Fibroblast of skin of abdomen (primary cell): ENCODE measurements at regions not wholly inside any gene's neighbourhood (a gene's known extent, or its start where the extent isn't known, plus 50 kb on each side); places are given as distances from the start of the nearest gene placed in this dataset.

Source experiments
- DNase-seq: peaks from one replicate; pipeline ENCODE4 v3.0.0-alpha.2; 2013

DNA sequence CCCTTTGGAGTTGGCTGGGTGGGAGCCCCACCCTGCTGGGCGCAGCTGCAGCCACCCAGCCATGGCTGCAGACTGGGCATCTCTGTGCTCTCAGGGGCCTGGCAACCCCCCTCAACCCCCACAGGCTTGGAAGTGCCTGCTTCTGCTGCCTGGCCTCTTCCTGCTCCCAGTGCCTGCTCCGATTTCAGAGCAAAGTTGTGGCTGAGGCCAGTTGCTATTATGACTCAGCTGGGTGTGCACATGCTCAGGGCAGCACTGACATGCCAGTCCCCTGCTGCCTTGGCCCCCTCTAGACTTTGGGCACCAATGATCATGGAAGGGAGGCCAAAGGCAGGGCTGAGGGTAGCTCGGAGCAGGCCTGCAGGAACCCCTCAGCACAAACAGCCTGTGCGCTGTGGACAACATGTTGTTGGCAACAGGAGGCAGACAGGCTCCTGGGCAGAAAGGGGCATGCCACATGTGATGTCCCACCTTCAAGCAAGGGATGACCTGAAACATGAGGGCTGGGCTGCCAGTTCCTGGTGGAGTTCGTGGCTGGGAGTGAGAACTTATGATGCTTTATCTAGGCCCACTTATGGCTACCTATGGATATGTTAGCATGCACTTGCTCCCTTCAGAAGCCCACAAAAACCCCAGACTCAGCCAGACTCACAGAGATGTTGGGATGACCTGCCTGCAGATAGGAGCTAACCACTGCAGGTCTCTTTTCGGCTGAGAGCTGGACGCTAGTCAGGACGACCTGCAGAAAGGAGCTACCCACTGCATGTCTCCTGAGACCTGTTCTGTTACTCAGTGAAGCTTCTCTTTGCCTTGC lies 96.4 kb upstream of the AMOTL1 start:
- no peak for DNase-seq

DNA sequence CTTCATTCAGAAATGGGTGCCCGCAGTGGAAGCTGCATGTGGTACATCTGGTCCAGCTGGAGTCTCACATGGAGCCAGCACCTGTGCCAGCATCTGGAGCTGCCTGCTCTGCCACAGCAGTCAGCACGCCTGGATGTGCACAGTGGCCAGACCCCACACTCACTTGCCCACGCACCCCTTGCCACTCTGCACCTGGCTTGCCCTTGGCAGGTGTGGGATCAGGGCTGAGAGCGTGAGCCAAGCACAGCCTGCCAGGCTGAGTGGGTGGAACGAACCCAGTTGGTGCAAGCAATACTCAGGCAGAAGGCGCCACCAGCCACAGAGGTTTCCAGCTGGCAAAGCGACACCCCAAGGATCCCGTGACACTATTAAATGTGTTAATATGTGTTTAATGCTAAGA lies 95.5 kb upstream of the AMOTL1 start:
- no peak for DNase-seq

DNA sequence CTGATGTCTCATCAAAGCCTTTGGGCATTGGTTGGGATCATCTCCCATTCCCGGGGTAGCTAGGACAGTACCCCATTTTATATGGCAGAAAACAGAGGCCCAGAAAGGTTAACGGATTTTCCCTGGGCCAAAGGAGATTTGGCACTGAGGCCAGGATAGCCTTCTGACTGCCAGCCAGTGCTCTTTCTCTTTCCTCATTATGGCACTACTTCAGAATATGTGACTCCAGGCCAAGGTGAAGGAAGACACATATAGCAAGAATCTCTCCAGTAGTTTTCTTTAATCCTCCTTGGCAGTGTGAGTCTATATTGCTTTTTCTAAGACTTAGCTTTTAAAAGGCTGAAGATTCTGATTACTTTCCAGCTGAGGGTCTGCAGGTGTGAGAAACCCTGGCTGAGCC lies 94.8 kb upstream of the AMOTL1 start:
- DNase-seq: no peak

DNA sequence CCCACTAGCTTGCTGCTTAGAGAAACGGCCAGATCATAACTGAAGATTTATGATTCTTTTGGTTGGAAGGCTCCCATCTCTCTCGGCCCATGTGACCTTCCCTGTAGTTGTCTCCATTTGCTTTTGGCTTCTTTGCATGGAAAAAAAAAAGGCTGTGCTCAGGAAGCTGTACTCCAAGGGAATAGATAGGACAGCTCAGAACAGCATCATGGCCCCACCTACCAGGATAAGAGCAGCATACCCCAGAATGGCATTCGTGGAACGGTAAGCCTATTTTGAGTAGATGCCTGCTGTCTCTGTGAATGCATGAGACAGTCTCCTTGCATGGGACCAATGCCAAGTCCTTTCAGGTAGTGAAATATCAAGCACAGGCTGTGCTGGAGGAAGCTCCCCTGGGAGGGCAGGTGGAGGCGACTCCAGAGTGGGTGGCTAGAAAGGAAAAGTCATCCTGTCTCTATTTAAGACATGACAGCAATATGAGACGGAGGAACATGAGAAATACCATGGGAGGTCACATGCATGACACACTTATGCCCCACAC lies 94.1 kb upstream of the AMOTL1 start:
- no peak for DNase-seq

DNA sequence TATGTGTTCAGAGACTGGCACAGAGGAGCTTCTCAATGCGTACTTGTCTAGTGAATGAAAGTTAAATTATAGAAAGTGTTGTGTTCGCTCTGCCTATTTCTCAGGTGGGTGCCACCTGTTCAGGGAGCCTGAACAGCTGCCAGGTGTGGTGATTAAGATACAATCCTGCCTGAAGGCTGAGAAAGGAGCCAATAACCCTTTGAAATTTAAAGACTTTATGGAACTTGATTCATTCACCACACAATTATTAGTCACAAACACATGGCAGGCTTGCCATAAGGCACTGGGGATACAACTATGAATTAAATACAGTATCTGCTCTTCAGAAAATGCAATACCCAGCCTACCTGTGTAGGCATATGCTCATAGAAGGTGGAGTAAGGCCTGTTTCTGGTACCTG lies 92.9 kb upstream of the AMOTL1 start:
- DNase-seq: no peak

DNA sequence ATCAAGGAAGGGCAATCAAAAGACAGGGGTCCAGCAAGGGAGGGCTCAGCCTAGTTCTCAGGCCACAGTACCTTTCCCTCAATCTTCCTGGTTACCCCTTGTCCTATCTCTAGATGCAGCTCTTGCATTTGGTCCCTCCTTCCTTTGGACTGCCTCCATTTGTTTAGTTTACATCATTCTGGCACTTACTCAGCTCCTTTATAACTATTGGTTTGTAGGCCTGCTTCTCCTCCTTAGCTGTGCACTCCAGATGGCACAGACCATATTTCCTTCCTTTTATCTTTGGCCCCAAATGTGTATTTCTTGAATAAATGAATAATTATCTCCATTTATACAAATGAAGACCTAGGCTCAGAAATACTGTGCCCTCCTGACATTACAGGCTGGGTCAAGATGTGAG lies 92.3 kb upstream of the AMOTL1 start:
- DNase-seq: no peak

DNA sequence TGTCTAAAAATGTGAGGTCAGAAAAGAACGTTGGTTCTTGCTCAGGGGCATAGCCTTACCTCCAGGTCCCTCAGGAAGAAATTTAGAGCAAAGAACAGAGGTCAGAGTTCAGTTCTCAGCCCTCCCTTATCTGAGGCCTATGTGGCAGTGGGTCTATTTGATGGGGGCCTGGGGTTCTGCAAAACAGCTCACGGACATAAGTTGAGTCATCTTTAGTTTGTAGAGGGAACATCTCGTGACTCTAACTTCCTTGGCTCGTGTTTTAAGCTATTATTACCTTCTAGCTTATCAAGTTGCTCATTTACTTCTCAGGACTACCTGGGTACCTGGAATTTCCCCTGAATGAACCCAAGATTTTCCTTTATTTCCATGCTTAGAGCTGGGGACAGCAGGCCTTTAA lies 91.3 kb upstream of the AMOTL1 start:
- DNase-seq: no peak

DNA sequence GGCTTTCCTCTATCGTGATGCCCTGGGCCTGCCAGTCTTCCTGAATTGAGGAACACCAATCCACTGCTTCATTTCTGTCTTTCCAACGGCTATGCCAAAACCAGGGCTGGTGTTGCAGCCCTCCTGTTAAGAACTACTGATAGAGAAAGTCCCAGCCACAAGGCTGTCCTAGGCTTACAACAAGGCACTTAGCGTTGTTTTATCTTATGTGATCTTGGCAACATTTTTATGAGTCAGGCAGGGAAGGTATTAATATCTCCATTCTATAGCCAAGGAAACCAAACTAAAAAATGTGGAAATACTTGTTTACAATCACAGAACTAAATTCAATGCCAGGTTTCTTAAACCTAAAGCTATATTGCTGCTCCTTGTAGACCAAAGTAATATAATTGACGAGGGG lies 89.9 kb upstream of the AMOTL1 start:
- no peak for DNase-seq

DNA sequence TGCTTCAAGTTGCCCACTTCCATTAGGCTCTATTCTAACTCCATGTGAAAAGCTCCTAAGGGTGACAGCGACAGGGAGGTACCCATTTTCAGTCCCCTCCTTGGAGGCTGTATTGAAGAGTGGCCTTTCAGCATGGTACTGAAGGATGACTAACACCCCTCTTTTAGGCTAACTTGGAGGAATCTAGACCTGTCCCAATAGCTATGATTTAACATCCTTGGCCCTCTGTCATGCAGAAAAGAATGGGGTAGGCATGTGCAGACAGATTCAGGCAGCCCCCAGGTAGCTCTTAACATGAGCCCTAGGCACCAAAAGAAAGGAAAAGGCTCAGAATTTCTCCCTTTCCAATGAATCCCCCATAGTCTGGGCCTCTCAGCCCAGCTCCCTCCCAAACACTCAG lies 89.3 kb upstream of the AMOTL1 start:
- DNase-seq: no peak

DNA sequence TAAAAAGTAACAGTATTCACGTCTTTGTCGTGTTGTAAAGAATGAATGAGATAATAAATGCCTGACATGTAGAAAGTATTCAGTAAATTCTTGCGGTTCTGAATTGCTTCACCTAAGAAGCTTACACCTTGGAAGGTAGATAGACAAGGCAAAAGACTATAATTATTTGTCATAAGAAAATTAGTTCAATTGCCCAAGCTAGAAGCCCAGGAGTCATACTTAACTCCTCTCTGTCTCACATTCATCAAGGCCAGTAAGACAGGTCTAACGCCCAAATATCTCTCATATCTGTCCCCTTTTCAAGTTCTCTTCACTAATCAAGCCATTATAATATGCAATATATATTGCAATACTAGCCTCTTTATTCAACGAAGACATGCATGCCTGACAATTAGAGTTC lies 87.7 kb upstream of the AMOTL1 start:
- DNase-seq: no peak

DNA sequence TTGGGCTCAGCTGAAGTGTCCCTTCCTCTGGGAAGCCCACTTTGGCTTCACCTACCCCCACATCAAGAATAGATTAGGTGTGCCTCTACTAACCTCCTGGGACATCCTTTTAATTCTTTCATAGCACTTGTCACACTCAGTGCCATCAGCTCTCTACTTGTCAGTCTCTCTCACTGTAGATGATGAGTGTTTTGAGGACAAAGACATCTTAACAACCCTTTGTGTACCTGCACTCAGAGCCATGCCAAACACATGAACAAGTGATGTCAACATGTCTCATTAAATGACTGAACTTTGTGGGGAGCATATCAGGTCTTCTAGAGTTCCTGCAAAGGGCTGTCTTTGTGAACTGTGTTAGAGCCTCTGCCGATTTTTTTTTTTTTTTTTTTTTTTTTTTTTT lies 87.0 kb upstream of the AMOTL1 start:
- no peak for DNase-seq

DNA sequence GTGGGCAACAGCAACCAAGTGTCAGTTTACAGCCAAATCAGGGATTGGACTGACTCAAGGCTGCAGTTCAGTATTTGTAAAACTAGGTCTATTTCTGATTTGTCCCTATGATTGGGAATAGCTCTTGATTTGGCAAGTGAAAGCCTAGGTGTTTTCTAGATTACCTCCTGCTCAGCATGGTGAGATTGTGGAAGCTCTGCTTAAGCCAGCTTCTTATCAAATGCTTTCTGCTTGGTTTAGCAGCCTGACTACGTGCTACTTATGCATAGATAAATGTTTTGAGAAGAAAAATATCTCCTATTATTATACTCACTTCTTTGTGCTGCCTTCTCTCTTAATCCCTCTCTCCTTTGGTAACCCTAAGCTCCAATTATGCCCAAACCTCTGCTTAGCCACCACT lies 86.3 kb upstream of the AMOTL1 start:
- no peak for DNase-seq

DNA sequence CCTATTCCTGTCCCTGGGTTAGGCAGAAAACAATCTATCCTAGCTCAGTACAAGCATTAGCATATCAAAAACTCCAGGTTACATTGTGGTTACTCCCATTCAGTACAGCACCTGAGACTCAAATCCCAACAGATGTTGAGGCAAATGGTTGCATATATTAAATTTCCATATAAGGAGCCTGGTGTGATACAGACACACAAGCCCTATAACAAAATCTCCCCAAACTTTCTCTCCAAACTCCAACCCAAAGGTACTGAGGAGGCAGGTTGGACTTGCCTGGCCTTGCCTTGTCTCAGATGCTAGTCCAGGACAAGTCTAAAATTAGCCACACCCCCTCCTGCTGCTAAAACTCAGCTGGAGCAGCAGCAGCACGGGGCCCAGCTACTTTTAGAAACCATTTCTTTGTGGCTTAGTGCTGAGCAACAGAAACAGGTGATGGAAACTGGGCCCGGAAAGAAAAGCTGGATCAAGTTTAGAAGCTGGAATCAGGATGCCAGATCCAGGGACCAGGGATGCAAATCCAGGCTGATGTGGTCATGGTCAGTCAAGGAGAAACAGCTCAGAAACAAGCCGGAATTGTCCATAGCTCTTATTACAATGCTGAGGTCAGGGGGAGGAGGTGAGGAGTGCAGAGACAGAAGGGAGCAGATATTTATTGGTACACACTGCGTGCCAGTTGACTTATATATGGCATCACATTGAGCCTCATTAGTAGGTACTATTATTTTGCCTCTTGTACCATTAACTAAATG lies 73.7 kb upstream of the AMOTL1 start:
- no peak for DNase-seq

DNA sequence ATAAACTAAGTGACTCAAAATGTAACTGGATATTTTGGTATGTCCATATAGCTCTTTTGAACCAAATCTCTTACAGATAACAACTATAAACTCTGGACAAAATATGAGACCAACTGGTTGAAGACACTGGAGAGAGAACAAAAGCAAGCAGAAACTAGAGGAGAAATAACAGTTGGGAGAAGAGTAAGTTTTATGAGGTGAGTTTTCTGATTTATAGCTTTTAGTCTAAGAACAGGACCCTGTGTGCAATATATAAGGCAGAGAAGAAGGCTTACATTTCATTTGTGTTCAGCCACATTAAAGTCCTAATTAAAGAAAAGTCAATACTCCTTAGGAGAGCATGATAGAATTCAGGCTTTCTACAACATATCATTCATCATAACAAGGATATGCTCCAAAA lies 71.0 kb upstream of the AMOTL1 start:
- DNase-seq: no peak

DNA sequence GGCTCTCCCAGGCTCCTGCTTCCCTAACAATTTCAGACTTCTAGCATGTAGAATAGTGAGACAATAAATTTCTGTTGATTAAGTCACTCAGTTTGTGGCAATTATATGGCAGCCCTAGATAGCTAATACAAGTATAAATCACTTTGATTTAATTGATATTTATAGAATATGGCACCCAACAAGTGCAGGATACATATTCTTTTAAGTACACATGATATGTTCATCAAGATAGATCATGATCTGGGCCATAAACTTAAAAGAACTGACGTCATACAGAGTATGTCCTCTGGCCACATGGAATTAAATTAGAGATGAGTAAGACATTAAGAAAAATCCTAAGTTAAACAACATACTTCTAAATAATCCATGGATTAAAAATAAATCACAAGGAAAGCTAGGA lies 67.5 kb upstream of the AMOTL1 start:
- peak; percentile 9 for DNase-seq

DNA sequence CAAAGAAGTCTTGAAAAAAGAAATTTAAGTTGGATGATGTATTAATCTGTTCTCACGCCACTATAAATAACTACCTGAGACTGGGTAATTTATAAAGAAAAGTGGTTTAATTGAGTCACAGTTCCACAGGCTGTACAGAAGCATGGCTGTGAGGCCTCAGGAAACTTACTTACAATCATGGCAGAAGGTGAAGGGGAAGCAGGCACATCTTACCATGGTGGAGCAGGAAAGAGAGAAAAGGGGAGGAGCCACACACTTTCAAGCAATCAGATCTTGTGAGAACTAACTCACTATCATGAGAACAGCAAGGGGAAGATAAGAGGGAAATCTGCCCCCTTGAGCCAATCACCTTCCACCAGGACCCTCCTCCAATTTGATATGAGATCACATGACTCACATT lies 65.7 kb upstream of the AMOTL1 start:
- no peak for DNase-seq

DNA sequence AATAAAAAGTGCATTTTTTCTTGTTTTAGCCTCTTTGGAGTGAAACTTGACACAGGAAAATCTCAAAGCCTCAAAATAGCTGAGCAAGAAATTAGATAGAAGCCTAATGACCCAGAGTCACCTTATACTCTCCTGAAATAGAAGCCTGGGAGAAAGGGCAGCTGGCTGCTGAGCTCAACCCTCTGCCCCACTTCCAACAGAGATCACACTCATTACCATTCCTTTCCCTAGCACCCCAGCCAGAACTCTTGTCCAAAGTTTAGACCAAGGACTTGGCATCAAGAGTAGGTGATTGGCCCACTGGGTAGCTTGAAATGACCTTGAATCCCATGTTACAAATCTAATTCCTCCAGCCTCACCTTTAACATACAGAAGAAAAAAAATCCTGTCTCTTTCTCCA lies 62.7 kb upstream of the AMOTL1 start:
- DNase-seq: no peak

DNA sequence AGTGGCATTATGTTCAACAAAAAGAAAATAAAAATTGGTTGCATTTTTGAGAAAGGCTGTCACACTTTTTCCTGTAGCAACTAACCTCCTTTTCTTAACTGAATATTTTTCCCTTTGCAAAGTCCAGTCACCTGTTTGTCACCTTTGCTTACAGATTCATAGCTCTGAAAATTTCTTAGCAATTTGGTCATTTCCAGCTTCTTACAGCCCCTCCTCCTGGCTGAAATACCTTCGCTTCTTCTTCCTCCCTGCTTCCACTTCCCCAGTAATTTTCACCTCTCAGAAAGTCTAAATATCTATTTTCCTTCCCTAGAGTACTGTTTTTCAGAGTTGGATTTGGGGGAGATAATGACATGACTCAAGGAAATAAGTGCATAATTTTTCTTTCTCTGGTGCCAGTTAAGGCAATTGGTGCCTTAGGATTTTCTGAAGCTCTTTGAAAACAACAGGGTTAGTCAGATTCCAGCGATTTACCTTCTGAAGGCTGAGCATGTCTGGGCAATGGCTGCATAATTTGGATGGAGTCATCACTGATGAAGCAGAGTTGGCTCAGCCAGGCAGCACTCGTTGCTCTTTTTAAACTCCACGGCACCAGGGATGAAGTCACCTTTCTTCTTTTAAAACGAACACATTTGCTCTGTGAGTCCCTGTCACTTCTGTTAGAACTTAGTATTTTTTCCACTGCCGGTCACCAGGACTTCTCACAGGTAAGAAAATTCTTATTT lies 62.1 kb upstream of the AMOTL1 start:
- DNase-seq: peak; percentile 14

DNA sequence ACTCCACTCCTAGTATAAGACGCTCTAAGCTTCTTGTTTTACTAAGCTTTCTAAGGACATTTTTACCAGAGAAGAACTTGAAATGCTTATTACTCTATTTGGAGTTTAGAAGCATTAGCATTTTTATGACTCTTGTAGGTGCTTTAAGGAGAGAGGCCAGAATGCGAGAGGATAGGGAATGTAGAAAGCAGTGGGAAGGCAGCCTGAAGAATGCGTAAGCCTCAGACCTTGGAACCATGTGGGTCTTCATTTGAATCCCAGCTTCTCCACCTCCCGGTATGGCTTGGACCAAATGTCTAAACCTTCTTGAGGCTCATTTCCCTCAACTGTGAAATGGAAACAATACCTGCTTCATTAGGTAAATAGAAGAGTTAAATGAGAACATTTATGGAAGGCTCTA lies 60.0 kb upstream of the AMOTL1 start:
- DNase-seq: no peak

DNA sequence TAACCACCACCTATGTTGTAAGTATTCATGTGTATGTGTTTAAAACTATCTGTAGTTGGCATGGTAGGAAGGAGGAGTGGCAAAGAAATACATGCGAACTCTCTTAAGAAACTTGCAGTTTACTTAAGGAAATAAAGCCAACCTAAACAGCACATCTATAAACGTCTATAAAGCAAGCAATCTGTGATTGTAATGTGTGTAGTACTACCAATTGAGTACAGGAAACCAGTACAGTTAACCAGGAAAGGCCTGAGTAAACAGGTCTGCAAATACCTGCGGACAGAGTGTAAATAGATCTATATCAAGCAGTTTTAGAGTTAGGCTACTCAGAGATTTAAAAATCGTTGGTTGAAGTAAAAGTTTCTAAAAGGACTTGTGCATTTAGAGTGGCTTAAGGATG lies 59.5 kb upstream of the AMOTL1 start:
- DNase-seq: no peak

DNA sequence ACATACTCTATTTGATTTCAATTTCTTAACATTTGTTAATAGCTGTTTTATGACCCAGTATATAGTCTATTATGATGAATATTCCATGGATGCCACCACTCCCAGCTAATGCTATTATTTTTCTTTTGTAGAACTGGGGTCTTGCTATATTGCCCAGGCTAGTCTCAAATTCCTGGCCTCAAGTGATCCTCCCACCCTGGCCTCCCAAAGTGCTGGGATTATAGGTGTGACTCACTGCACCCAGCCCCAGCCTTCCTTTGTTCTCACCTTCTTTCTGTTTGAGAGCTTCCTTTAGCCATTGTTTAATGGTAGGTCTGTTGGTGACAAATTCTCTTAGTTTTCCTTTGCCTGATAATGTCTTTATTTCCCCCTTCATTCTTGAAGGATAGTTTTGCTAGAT lies 52.9 kb upstream of the AMOTL1 start:
- no peak for DNase-seq

DNA sequence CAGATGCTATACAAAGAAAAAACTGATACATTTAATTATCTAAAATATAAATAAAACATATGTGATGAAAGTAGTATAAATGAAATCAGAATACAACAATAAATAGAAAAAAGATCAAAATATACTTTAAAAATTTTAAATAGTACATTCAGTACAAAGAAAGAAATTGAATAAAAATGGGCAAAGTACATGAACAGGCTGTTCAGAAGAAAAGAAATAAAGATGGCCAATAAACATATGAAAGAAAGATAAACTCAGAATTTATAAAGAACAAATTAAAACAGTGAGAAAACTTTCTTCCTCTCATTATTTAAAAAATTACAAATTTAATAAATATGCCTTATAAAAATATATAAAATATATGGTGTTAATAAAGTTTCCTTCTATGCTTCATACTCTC lies 50.5 kb upstream of the AMOTL1 start:
- no peak for DNase-seq
